ENCODE measurements at regions not wholly inside any gene's neighbourhood (a gene's known extent, or its start where the extent isn't known, plus 50 kb on each side); places are given as distances from the start of the nearest gene placed in this dataset.

- H3K4me3 ChIP-seq (ENCODE audit: control extremely low read depth in 1 of 5, extremely low read depth in 1 of 5, insufficient read depth in 1 of 5, low read depth in 2 of 5, low read length in 4 of 5), result no peak overlapping the region
- H3K27ac ChIP-seq (ENCODE audit: low read length in 2 of 2), result no peak overlapping the region
- ChIA-PET POLR2A (no interaction called here), CTCF (no interaction called here)
- peaks cover 0 to 2% (median 0%) of the 10 kb centered on the region in 4 experiments for H3K27me3 ChIP-seq (replicated peaks in 1 of 4; ENCODE audit: control extremely low read depth in 1 of 4, control insufficient read depth in 3 of 4, insufficient read depth in 4 of 4, low read length in 3 of 4)
- TF ChIP-seq EZH2 (IDR thresholded peaks at IDR 0.05; ENCODE audit: borderline replicate concordance, insufficient read depth, low read depth, low read length, poor library complexity, severe bottlenecking) (no peak), CTCF (IDR thresholded peaks at IDR 0.05) (no peak)
- Mint-ChIP-seq H3K27me3 (no peaks in the 10 kb centered on the region), H3K9me3 (ENCODE audit: insufficient read depth) (no peaks in the 10 kb centered on the region), H3K27ac (no peak overlapping the region), H3K4me3 (no peak overlapping the region), H3K4me1 (no peaks in the 10 kb centered on the region)
- no peak for ATAC-seq (ENCODE audit: low read depth)
- no peaks in the 10 kb centered on the region for H3K36me3 ChIP-seq (replicated peaks in 1 of 2; ENCODE audit: control extremely low read depth in 1 of 2, control insufficient read depth in 1 of 2, extremely low read depth in 1 of 2, insufficient read depth in 2 of 2, low read length in 1 of 2)
- H3K4me2 ChIP-seq (replicated peaks; ENCODE audit: low read depth, low read length, poor library complexity, severe bottlenecking), result no peak overlapping the region
- no peaks in the 10 kb centered on the region for H3K9me3 ChIP-seq (ENCODE audit: control extremely low read depth in 1 of 3, control insufficient read depth in 2 of 3, insufficient read depth in 1 of 3, low read length in 2 of 3)
- intact Hi-C loops (cut with micrococcal nuclease), result no loop called here
- no peak for DNase-seq
- WGBS (ENCODE audit: insufficient coverage), result 94% methylated on average over 4 of the region's 5 CpGs
- H4K20me1 ChIP-seq (ENCODE audit: control insufficient read depth, insufficient read depth, low read length, poor library complexity, severe bottlenecking), result no peaks in the 10 kb centered on the region
- H3K9ac ChIP-seq (ENCODE audit: low read length), result no peak overlapping the region
- no peak overlapping the region for H2AFZ ChIP-seq (ENCODE audit: insufficient read depth, low read depth, low read length, poor library complexity, severe bottlenecking)
- H3K4me1 ChIP-seq (ENCODE audit: control insufficient read depth in 2 of 2, insufficient read depth in 2 of 2, low read length in 2 of 2), result no peaks in the 10 kb centered on the region
- no peaks in the 10 kb centered on the region for H3K79me2 ChIP-seq (ENCODE audit: control insufficient read depth, insufficient read depth, low read length)
Measured at GRCh38 chr10:29691564-29692072, 56.8 kb upstream of the SVIL start.

GRCh38 chr10:29689001-29689400 is 54.2 kb upstream of the SVIL start:
- Histone ChIP-seq H3K27me3 (replicated peaks in 1 of 4; ENCODE audit: control extremely low read depth in 1 of 4, control insufficient read depth in 3 of 4, insufficient read depth in 4 of 4, low read length in 3 of 4) (peaks cover 0 to 2% (median 0%) of the 10 kb centered on the region in 4 experiments), H3K4me1 (ENCODE audit: control insufficient read depth in 2 of 2, insufficient read depth in 2 of 2, low read length in 2 of 2) (no peaks in the 10 kb centered on the region), H4K20me1 (ENCODE audit: control insufficient read depth, insufficient read depth, low read length, poor library complexity, severe bottlenecking) (no peaks in the 10 kb centered on the region), H3K9me3 (ENCODE audit: control extremely low read depth in 1 of 3, control insufficient read depth in 2 of 3, insufficient read depth in 1 of 3, low read length in 2 of 3) (no peaks in the 10 kb centered on the region), H3K4me2 (replicated peaks; ENCODE audit: low read depth, low read length, poor library complexity, severe bottlenecking) (no peak overlapping the region), H2AFZ (ENCODE audit: insufficient read depth, low read depth, low read length, poor library complexity, severe bottlenecking) (no peak overlapping the region), H3K4me3 (ENCODE audit: control extremely low read depth in 1 of 5, extremely low read depth in 1 of 5, insufficient read depth in 1 of 5, low read depth in 2 of 5, low read length in 4 of 5) (no peak overlapping the region), H3K79me2 (ENCODE audit: control insufficient read depth, insufficient read depth, low read length) (no peaks in the 10 kb centered on the region), H3K36me3 (replicated peaks in 1 of 2; ENCODE audit: control extremely low read depth in 1 of 2, control insufficient read depth in 1 of 2, extremely low read depth in 1 of 2, insufficient read depth in 2 of 2, low read length in 1 of 2) (peaks cover 0 to 1% of the 10 kb centered on the region in 2 experiments), H3K9ac (ENCODE audit: low read length) (no peak overlapping the region), H3K27ac (ENCODE audit: low read length in 2 of 2) (no peak overlapping the region)
- ChIA-PET POLR2A (no interaction called here), CTCF (no interaction called here)
- no peaks in the 10 kb centered on the region for H3K9me3 Mint-ChIP-seq (ENCODE audit: insufficient read depth)
- H3K4me1 Mint-ChIP-seq, result no peaks in the 10 kb centered on the region
- TF ChIP-seq CTCF (IDR thresholded peaks at IDR 0.05) (no peak), EZH2 (IDR thresholded peaks at IDR 0.05; ENCODE audit: borderline replicate concordance, insufficient read depth, low read depth, low read length, poor library complexity, severe bottlenecking) (no peak)
- intact Hi-C loops (cut with micrococcal nuclease), result no loop called here
- DNase-seq, result no peak
- no peak overlapping the region for H3K27ac Mint-ChIP-seq
- H3K27me3 Mint-ChIP-seq, result no peaks in the 10 kb centered on the region
- 25% methylated on average over 1 of the region's 7 CpGs for WGBS (ENCODE audit: insufficient coverage)
- no peak for ATAC-seq (ENCODE audit: low read depth)
- no peak overlapping the region for H3K4me3 Mint-ChIP-seq

Data from B cell (primary cell).